ENCODE measurements at regions not wholly inside any gene's neighbourhood (a gene's known extent, or its start where the extent isn't known, plus 50 kb on each side); places are given as distances from the start of the nearest gene placed in this dataset.
A peak's percentile ranks its signal among the peaks of the same experiment; 100 is the strongest.

DNA sequence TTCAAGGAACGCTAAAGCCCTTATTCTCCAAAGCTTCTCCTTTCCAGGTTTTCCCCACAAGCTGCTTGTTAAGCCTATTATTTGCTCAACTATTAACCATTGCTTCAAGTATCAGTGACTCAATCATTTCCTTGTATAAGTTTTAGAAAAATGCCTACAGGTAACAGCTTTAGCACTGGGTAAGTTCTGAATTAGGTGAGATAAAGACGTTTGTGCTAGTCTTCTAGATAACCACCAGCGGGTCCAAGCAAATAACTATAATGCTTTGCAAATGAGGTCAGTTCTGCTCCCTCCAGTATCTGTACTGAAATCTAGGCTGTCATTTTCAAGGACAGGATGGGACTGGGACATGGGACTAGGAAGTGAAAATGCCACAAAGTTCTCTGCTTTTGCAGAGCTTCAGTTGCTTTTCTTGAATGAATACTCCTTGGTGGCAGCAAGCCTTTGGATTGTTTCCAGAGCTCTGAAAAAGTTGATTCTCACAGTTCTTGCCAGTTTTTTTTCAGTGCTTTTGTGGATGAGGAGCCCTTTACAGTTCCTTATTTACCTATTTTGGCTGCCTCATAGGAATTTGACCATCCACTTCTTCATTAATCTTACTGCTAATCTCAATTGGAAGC, 1487.7 kb downstream of the EFNB2 start:
- no peak for DNase-seq
- H3K4me3 Mint-ChIP-seq = no peak overlapping the region
- H3K27me3 Mint-ChIP-seq = peaks cover 0 to 2% (median 0%) of the 10 kb centered on the region in 5 donors
- H3K36me3 Mint-ChIP-seq = peaks cover 0 to 9% (median 0%) of the 10 kb centered on the region in 3 donors
- POLR2A ChIA-PET = no interaction called here
- peaks cover 0 to 13% (median 4%) of the 10 kb centered on the region in 9 donors for H3K9me3 Mint-ChIP-seq
- ATAC-seq = no peak
- H3K27ac Mint-ChIP-seq = no peak overlapping the region
- H3K4me1 Mint-ChIP-seq = no peaks in the 10 kb centered on the region

DNA sequence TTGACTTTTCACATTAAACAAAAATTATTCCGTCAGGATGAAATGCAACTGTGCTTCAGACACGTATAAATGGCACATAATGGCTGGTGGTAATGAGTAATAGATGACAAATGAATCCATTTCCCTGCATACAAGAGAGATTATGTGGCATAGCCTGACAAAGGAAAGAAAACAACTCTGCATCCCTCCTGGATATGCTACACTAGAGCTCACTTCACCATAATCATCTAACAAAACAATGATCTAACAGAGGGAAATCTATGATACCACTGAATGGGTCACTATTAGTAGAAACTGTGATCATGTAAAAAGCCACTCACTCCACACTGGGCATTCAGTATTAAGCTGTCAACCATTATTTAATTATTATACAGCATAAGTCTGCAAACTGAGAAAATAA, 1498.4 kb downstream of the EFNB2 start:
- H3K4me1 Mint-ChIP-seq = no peaks in the 10 kb centered on the region
- no peak overlapping the region for H3K27ac Mint-ChIP-seq

DNA sequence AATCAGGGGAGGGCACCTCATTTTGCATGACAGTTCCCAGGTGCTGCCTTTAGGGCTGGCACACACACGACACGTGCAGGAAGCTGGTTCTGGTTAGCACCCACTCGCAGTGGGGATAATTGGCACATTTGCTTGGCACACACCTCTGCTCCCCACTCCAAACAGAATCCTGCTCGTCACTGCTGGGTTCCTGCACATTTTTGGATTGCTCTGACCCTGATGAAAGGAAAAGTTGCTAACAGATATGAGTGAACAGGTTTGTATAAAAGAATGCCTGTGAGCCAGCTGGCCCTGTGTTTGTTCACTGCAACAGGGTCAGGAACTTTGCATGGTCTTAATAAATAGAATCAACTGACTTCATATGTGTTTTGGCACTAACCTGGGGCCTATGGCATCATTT, 1500.4 kb downstream of the EFNB2 start:
- ATAC-seq (no peak), DNase-seq (no peak)
- H3K27me3 Mint-ChIP-seq = no peaks in the 10 kb centered on the region
- H3K27ac Mint-ChIP-seq = no peak overlapping the region
- no peak overlapping the region for H3K4me3 Mint-ChIP-seq
- H3K4me1 Mint-ChIP-seq = no peaks in the 10 kb centered on the region
- H3K36me3 Mint-ChIP-seq = no peaks in the 10 kb centered on the region
- H3K9me3 Mint-ChIP-seq = no peaks in the 10 kb centered on the region
- POLR2A ChIA-PET = no interaction called here

More for the DNA sequence above, 1498.4 kb downstream of the EFNB2 start:
- DNase-seq (no peak), ATAC-seq (no peak)
- POLR2A ChIA-PET = no interaction called here
- Mint-ChIP-seq H3K9me3 (peaks cover 0 to 15% (median 0%) of the 10 kb centered on the region in 9 donors), H3K36me3 (peaks cover 0 to 7% (median 3%) of the 10 kb centered on the region in 3 donors), H3K27me3 (no peaks in the 10 kb centered on the region), H3K4me3 (no peak overlapping the region)

DNA sequence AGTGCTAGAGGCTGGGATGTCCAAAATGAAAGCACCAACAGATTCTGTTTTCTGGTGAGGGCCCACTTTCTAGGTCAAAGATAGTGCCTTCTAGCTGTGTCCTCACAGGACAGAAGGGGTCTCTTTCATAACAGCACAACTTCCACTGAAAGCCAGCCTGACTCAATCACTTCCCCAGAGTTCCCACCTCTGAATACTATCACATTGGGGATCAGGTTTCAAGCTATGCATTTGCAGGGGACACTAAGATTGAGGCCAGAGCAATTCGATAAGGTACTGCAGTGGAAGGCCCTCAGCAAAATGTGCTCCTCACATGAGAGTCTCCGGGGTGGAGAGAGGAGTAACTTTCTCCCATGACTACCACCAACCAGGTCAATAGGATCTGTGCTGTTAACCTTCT, 1501.5 kb downstream of the EFNB2 start:
- Mint-ChIP-seq H3K27me3 (no peaks in the 10 kb centered on the region), H3K4me1 (no peaks in the 10 kb centered on the region), H3K9me3 (no peaks in the 10 kb centered on the region), H3K27ac (no peak overlapping the region), H3K36me3 (no peaks in the 10 kb centered on the region), H3K4me3 (no peak overlapping the region)
- POLR2A ChIA-PET = no interaction called here
- ATAC-seq = no peak
- no peak for DNase-seq

DNA sequence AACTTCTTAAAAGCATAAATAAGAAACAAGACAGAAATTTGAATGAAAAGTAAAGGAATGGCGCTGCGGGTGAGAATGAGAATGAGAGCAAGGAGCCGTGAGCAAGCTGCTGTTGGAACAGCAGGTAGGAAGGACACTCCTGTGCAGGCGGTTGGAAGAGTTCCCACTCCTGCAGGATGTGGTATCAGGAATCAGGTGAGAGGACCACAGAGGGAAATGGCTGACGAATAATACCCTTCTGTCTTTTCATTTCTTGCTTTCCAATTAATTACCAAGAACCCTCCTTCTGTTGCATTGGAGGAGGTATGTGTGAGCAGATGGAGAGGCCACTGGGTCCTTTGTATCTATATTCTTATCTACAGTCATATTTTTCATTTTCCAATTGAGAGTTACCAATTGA, 1504.2 kb downstream of the EFNB2 start:
- no peak overlapping the region for H3K27ac Mint-ChIP-seq
- POLR2A ChIA-PET = no interaction called here
- ATAC-seq (no peak), DNase-seq (no peak)
- H3K36me3 Mint-ChIP-seq = no peaks in the 10 kb centered on the region
- H3K4me1 Mint-ChIP-seq = no peaks in the 10 kb centered on the region
- H3K9me3 Mint-ChIP-seq = no peaks in the 10 kb centered on the region
- no peak overlapping the region for H3K4me3 Mint-ChIP-seq
- H3K27me3 Mint-ChIP-seq = no peaks in the 10 kb centered on the region

DNA sequence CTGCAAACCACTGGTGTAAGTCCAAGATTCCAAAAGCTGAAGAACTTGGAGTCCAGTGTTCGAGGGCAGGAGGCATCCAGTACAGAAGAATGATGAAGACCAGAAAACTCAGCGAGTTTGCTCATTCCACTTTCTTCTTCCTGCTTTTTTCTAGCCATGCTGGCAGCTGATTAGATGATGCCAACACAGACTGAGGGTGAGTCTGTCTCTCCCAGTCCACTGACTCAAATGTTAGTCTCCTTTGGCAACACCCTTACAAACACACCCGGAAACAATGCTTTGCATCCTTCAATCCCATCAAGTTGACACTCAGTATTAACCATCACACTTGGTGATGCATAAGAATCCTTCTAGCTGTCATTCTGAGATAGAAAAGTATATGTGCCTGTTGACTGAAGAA, 1504.6 kb downstream of the EFNB2 start:
- POLR2A ChIA-PET = no interaction called here
- Mint-ChIP-seq H3K9me3 (no peaks in the 10 kb centered on the region), H3K4me3 (no peak overlapping the region), H3K4me1 (no peaks in the 10 kb centered on the region), H3K36me3 (no peaks in the 10 kb centered on the region), H3K27ac (no peak overlapping the region), H3K27me3 (no peaks in the 10 kb centered on the region)
- no peak for ATAC-seq
- no peak for DNase-seq

DNA sequence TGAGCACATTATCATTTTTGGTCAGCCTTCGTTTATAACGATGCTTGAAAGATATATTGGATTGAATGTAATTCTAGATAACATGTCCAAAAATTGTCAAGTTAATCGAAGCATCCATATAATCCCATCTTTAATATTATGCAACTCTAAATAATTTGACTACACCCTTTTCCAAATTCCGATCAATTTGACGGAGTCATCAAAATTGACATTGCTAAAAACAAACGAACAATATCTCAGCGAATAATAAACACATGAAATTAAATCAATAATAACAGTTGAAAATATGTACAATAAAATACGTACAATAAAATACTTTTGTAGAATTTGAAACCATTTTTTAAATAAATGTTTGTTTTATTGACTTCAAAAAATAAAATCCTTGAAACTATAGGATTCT, 1516.4 kb downstream of the EFNB2 start:
- Mint-ChIP-seq H3K9me3 (peaks cover 0 to 19% (median 0%) of the 10 kb centered on the region in 9 donors), H3K27me3 (no peaks in the 10 kb centered on the region), H3K4me1 (no peaks in the 10 kb centered on the region), H3K27ac (no peak overlapping the region), H3K36me3 (peaks cover 0 to 6% (median 5%) of the 10 kb centered on the region in 3 donors), H3K4me3 (no peak overlapping the region)
- POLR2A ChIA-PET = no interaction called here
- ATAC-seq (no peak), DNase-seq (no peak)

DNA sequence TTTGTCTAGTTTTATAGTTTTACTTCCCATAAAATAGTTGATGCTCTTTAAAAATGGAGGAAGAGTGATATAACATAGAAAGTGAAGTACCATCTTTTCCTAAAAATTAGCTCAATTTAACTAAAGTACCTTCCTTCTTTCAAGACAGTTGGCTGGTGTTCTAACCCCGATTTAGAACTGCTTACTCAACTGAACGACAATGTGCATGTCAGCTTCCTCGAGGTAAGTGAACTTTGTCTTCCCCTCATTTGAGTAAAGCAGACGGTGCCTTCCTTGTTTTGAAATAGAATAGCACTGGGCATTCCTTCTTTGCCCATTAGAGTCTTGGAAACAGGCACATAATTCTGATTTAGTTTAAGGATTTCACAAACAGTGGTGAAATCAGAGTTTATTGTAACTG, 1519.2 kb downstream of the EFNB2 start:
- H3K36me3 Mint-ChIP-seq = no peaks in the 10 kb centered on the region
- DNase-seq (no peak), ATAC-seq (no peak)
- H3K4me3 Mint-ChIP-seq = no peak overlapping the region
- no peak overlapping the region for H3K27ac Mint-ChIP-seq
- H3K9me3 Mint-ChIP-seq = no peaks in the 10 kb centered on the region
- no peaks in the 10 kb centered on the region for H3K4me1 Mint-ChIP-seq
- POLR2A ChIA-PET = no interaction called here
- no peaks in the 10 kb centered on the region for H3K27me3 Mint-ChIP-seq

DNA sequence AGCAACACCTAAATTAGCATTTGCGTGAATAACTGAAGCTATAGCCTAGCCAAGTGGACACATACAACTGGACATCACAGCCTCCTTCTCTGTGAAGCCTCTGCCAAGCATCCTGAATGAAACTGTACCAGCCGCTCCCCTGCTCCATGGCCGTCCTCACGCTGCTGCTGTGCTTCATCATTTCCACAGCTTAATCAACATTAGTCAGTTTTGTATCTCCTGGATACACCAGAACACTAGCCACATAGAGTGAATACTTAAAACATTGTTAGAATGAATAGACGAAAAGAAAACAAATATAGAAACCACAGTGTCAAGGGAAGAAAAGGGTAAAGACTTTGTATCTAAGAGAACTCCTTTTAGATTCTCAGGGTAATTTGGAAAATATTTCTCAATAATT, 1526.9 kb downstream of the EFNB2 start:
- POLR2A ChIA-PET = no interaction called here
- Mint-ChIP-seq H3K27ac (no peak overlapping the region), H3K4me1 (no peaks in the 10 kb centered on the region), H3K9me3 (no peaks in the 10 kb centered on the region), H3K4me3 (no peak overlapping the region), H3K27me3 (no peaks in the 10 kb centered on the region), H3K36me3 (no peaks in the 10 kb centered on the region)
- DNase-seq = no peak
- no peak for ATAC-seq

DNA sequence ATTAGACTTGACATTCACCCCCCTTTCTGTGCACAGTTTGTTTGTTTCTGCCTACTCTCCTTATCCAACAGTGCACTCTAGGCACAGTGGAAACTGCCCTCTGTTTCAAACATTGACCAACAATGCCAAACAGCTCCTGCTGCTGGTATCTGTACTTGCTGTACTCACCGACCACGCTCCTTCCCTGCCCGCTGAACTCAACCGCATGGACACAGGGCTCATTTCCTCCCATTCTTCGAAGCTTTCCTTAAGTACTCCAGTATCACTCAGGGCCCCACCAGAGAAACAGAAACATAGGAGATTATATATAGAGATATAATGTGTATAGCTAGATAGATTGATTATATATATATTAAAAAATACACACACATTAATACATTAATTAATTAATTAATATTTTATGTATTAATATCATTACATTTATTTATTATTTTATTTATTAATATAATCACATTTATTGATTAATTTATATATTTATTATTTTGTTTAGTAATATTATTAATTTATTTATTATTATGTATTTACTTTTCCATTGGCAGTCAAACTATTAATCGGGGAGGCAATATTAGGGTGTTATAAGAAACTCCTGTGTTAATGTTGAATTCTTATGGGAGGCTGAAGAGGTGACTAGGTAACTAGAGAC, 1528.2 kb downstream of the EFNB2 start:
- Mint-ChIP-seq H3K36me3 (no peaks in the 10 kb centered on the region), H3K27me3 (no peaks in the 10 kb centered on the region), H3K9me3 (no peaks in the 10 kb centered on the region), H3K4me1 (no peaks in the 10 kb centered on the region), H3K4me3 (no peak overlapping the region), H3K27ac (no peak overlapping the region)
- DNase-seq = no peak
- POLR2A ChIA-PET = no interaction called here
- ATAC-seq = no peak

DNA sequence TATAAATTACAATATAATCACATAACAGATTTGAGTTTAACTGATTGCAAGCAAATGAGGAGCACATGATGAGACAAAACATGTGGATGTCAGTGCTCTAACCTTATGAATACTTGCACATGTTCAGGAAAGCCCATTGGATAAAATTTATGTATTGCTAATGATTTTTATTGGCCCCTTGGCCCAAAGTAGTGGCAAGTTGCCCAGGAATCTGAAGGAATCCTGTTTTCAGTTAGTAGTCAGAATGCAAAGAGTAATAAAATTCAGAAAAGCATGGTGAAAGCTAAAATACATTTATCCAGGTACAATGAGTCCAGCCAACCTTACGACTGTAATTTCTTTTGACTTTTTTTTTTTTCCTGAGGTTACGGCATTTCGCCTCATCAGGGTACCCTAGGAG, 1539.4 kb downstream of the EFNB2 start:
- H3K36me3 Mint-ChIP-seq = no peaks in the 10 kb centered on the region
- H3K27ac Mint-ChIP-seq = no peak overlapping the region
- POLR2A ChIA-PET = no interaction called here
- peaks cover 0 to 4% (median 0%) of the 10 kb centered on the region in 9 donors for H3K9me3 Mint-ChIP-seq
- H3K4me1 Mint-ChIP-seq = no peaks in the 10 kb centered on the region
- peaks cover 0 to 1% (median 0%) of the 10 kb centered on the region in 5 donors for H3K27me3 Mint-ChIP-seq
- no peak for ATAC-seq
- no peak for DNase-seq
- H3K4me3 Mint-ChIP-seq = no peak overlapping the region

DNA sequence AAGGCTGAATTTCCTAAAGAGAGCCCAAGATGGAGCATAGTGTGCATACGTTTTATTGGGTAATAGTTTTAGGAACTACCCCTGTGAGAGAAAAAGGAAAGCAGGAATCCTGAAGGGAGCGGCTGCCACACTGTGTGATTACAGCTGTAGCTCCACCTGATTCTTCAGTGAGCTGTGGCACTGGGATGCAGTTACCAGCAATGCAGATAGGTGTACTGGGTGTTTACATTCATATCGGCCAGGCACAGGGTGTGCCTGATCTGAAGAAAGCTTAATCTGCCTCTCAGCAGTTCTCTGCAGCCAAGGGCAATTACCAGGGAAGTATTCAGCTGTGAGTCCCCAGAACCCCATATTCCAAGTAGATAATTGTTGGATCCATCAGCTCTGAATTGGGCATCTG, 1541.8 kb downstream of the EFNB2 start:
- no peaks in the 10 kb centered on the region for H3K36me3 Mint-ChIP-seq
- H3K27me3 Mint-ChIP-seq = peaks cover 0 to 1% (median 0%) of the 10 kb centered on the region in 5 donors
- no peak overlapping the region for H3K4me3 Mint-ChIP-seq
- ATAC-seq (no peak), DNase-seq (no peak)
- POLR2A ChIA-PET = no interaction called here
- H3K9me3 Mint-ChIP-seq = peaks cover 0 to 4% (median 0%) of the 10 kb centered on the region in 9 donors
- no peak overlapping the region for H3K27ac Mint-ChIP-seq
- H3K4me1 Mint-ChIP-seq = no peaks in the 10 kb centered on the region

DNA sequence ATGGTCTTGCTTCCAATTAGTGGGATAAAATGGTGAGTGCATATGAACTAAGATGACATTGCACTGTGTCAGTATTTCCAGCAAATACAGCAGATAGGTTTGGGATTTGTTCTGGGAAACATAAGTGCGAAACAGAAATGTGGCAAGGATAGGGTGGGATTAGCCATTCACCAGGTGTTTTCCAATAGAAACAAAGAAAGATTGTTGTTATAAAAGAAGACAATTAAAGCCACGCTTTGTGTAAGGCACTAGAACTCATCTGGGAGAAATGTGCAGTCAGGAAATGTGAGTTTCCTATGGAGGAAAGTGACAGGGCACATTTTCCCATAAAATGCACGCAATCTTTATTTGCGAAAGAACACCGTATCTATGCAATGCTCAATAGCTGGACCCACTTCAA, 1547.8 kb downstream of the EFNB2 start:
- H3K36me3 Mint-ChIP-seq = no peaks in the 10 kb centered on the region
- H3K9me3 Mint-ChIP-seq = no peaks in the 10 kb centered on the region
- POLR2A ChIA-PET = no interaction called here
- H3K27ac Mint-ChIP-seq = no peak overlapping the region
- ATAC-seq (no peak), DNase-seq (no peak)
- peaks cover 14 to 26% (median 21%) of the 10 kb centered on the region in 4 donors for H3K4me1 Mint-ChIP-seq
- peaks cover 0 to 1% (median 0%) of the 10 kb centered on the region in 5 donors for H3K27me3 Mint-ChIP-seq
- H3K4me3 Mint-ChIP-seq = no peak overlapping the region

DNA sequence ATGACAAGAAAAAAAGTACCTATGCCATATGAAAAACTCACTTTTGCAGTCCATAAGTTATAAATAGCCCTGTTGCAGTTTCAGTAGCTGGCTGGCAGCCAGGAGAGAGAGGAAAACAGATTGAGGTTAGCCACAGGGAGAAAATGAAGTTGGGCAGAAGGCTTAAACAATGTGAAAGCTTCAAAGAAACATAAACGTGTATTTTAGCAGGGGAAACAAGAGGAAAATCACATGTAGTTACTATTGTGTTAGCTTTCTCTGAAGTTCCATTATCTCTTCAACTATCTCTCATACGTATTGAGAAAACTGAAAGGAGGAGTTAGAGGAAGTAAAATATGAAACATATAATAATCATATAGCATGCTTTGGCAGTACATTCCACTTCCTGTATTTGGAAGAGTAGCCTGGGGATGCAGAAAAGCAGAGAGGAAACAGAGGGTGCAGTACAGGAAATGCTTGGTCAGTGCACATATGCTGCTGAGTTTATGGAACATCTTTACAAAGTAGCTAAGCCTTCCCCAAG, 1551.1 kb downstream of the EFNB2 start:
- H3K27ac Mint-ChIP-seq = peak overlapping the region; percentile 2 to 87 (median 74)
- H3K36me3 Mint-ChIP-seq = no peaks in the 10 kb centered on the region
- DNase-seq (peak; percentile 6 to 75 (median 44)), ATAC-seq (peak; percentile 79 to 82)
- H3K27me3 Mint-ChIP-seq = no peaks in the 10 kb centered on the region
- POLR2A ChIA-PET = interaction anchor here (1.1 kb wide), 1 partner anchor 155 kb away, joined by 3 read pairs; no protein-coding TSS in a partner anchor
- peak overlapping the region; percentile 29 to 76 (median 64) for H3K4me3 Mint-ChIP-seq
- H3K4me1 Mint-ChIP-seq = peaks cover 14 to 42% (median 27%) of the 10 kb centered on the region in 4 donors
- no peaks in the 10 kb centered on the region for H3K9me3 Mint-ChIP-seq

All from naive thymus-derived CD8-positive, alpha-beta T cell (primary cell).